ENCODE measurements at regions not wholly inside any gene's neighbourhood (a gene's known extent, or its start where the extent isn't known, plus 50 kb on each side); places are given as distances from the start of the nearest gene placed in this dataset.
"Not testable (repeated sequence)": the region's sequence is repeated elsewhere in the genome, so short reads cannot be mapped to it uniquely, and the experiment has no call there.

GRCh38 chr1:14142397-14143100 is 442.6 kb downstream of the PRDM2 start:
- no peak for DNase-seq

- no peak for DNase-seq
These were observed 443.8 kb downstream of the PRDM2 start for GRCh38 chr1:14143777-14144176.

- no peak for DNase-seq
These were observed 448.5 kb downstream of the PRDM2 start for GRCh38 chr1:14148526-14148925.

GRCh38 chr1:14149431-14149830 is 449.1 kb upstream of the KAZN start:
- DNase-seq = no peak

- DNase-seq = no peak
These were observed 441.9 kb upstream of the KAZN start for GRCh38 chr1:14156543-14156942.

- DNase-seq = no peak
These were observed 437.7 kb upstream of the KAZN start for GRCh38 chr1:14160781-14161180.

- DNase-seq = no peak
These were observed 435.2 kb upstream of the KAZN start for GRCh38 chr1:14163246-14163645.

- no peak for DNase-seq
These were observed 433.1 kb upstream of the KAZN start for GRCh38 chr1:14165371-14165801.

GRCh38 chr1:14167884-14168283 is 430.6 kb upstream of the KAZN start:
- no peak for DNase-seq

- DNase-seq = no peak
These were observed 430.0 kb upstream of the KAZN start for GRCh38 chr1:14168326-14169063.

GRCh38 chr1:14173598-14173997 is 424.9 kb upstream of the KAZN start:
- DNase-seq = no peak

GRCh38 chr1:14177866-14178265 is 420.6 kb upstream of the KAZN start:
- not testable (repeated sequence) for DNase-seq

- no peak for DNase-seq
These were observed 417.7 kb upstream of the KAZN start for GRCh38 chr1:14180738-14181137.

- no peak for DNase-seq
These were observed 417.2 kb upstream of the KAZN start for GRCh38 chr1:14181191-14181795.

- DNase-seq = no peak
These were observed 415.6 kb upstream of the KAZN start for GRCh38 chr1:14182856-14183255.

GRCh38 chr1:14183329-14183728 is 415.2 kb upstream of the KAZN start:
- no peak for DNase-seq

- no peak for DNase-seq
These were observed 414.0 kb upstream of the KAZN start for GRCh38 chr1:14184454-14184853.

GRCh38 chr1:14189381-14189780 is 409.1 kb upstream of the KAZN start:
- no peak for DNase-seq

GRCh38 chr1:14190508-14190907 is 408.0 kb upstream of the KAZN start:
- DNase-seq = no peak

GRCh38 chr1:14194511-14194910 is 404.0 kb upstream of the KAZN start:
- DNase-seq = no peak

- DNase-seq = no peak
These were observed 393.4 kb upstream of the KAZN start for GRCh38 chr1:14205066-14205465.

- DNase-seq = no peak
These were observed 383.3 kb upstream of the KAZN start for GRCh38 chr1:14215151-14215550.

GRCh38 chr1:14217384-14217783 is 381.1 kb upstream of the KAZN start:
- DNase-seq = no peak

- DNase-seq = no peak
These were observed 378.2 kb upstream of the KAZN start for GRCh38 chr1:14220324-14220723.

Measured in CD4-positive, alpha-beta T cell treated with Interleukin-17A for 4 hours (primary cell).